ENCODE measurements at regions not wholly inside any gene's neighbourhood (a gene's known extent, or its start where the extent isn't known, plus 50 kb on each side); places are given as distances from the start of the nearest gene placed in this dataset.

- no peaks in the 10 kb centered on the region for H3K27me3 ChIP-seq (ENCODE audit: control insufficient read depth, insufficient read depth, low read length)
- DNase-seq (ENCODE audit: low read depth): no peak
- no peaks in the 10 kb centered on the region for H3K36me3 ChIP-seq (ENCODE audit: control insufficient read depth, insufficient read depth, low read length)
- TF ChIP-seq CTCF (IDR thresholded peaks at IDR 0.05; ENCODE audit: insufficient read depth, low read length, severe bottlenecking): no peak
- FAIRE-seq: no peak
- H3K4me3 ChIP-seq (ENCODE audit: low read depth, low read length): no peak overlapping the region
These were observed 1334.6 kb downstream of the TBC1D22A start for GRCh38 chr22:48096851-48097665.

- FAIRE-seq (no peak), DNase-seq (ENCODE audit: low read depth) (no peak)
- TF ChIP-seq CTCF (IDR thresholded peaks at IDR 0.05; ENCODE audit: insufficient read depth, low read length, severe bottlenecking): no peak
- no peak overlapping the region for H3K4me3 ChIP-seq (ENCODE audit: low read depth, low read length)
- no peaks in the 10 kb centered on the region for H3K27me3 ChIP-seq (ENCODE audit: control insufficient read depth, insufficient read depth, low read length)
- no peaks in the 10 kb centered on the region for H3K36me3 ChIP-seq (ENCODE audit: control insufficient read depth, insufficient read depth, low read length)
These were observed 1334.0 kb downstream of the TBC1D22A start for GRCh38 chr22:48096411-48096810.

GRCh38 chr22:48093981-48094380 is 1331.5 kb downstream of the TBC1D22A start:
- no peak for TF ChIP-seq CTCF (IDR thresholded peaks at IDR 0.05; ENCODE audit: insufficient read depth, low read length, severe bottlenecking)
- Histone ChIP-seq H3K27me3 (ENCODE audit: control insufficient read depth, insufficient read depth, low read length) (no peaks in the 10 kb centered on the region), H3K4me3 (ENCODE audit: low read depth, low read length) (no peak overlapping the region), H3K36me3 (ENCODE audit: control insufficient read depth, insufficient read depth, low read length) (no peaks in the 10 kb centered on the region)
- no peak for FAIRE-seq
- no peak for DNase-seq (ENCODE audit: low read depth)

GRCh38 chr22:48092866-48093265 is 1330.4 kb downstream of the TBC1D22A start:
- no peaks in the 10 kb centered on the region for H3K27me3 ChIP-seq (ENCODE audit: control insufficient read depth, insufficient read depth, low read length)
- DNase-seq (ENCODE audit: low read depth) (no peak), FAIRE-seq (no peak)

GRCh38 chr22:48091656-48092223 is 1329.3 kb downstream of the TBC1D22A start:
- no peak for TF ChIP-seq CTCF (IDR thresholded peaks at IDR 0.05; ENCODE audit: insufficient read depth, low read length, severe bottlenecking)
- no peak overlapping the region for H3K4me3 ChIP-seq (ENCODE audit: low read depth, low read length)
- DNase-seq (ENCODE audit: low read depth) (no peak), FAIRE-seq (no peak)
- H3K27me3 ChIP-seq (ENCODE audit: control insufficient read depth, insufficient read depth, low read length): no peaks in the 10 kb centered on the region
- no peaks in the 10 kb centered on the region for H3K36me3 ChIP-seq (ENCODE audit: control insufficient read depth, insufficient read depth, low read length)

More at GRCh38 chr22:48092866-48093265, 1330.4 kb downstream of the TBC1D22A start:
- TF ChIP-seq CTCF (IDR thresholded peaks at IDR 0.05; ENCODE audit: insufficient read depth, low read length, severe bottlenecking): no peak
- Histone ChIP-seq H3K36me3 (ENCODE audit: control insufficient read depth, insufficient read depth, low read length) (no peaks in the 10 kb centered on the region), H3K4me3 (ENCODE audit: low read depth, low read length) (no peak overlapping the region)

All from bronchial epithelial cell (primary cell).